ENCODE measurements at regions not wholly inside any gene's neighbourhood (a gene's known extent, or its start where the extent isn't known, plus 50 kb on each side); places are given as distances from the start of the nearest gene placed in this dataset.

DNA sequence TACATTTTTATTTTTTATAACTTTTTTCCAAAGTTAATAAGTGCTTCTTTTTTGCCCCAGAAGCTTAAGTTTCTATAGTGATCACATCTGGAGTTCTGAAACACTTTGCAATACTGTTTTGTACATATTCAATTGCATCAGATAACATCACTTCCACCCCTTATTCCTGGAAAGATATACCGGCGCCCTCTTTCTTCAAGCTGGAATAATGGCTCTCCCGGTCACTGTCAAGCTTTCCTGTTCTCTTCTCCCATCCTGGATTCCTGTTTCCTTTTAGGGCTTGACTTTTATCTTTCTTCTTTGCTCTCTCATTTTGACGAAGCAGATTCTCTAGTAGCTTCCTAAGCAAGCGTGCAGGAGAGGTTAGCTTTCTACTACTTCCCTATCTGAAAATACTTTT lies 1866.8 kb downstream of the MRPL39 start:
- Histone ChIP-seq H3K27ac (ENCODE audit: low read depth) (no peak overlapping the region), H3K36me3 (ENCODE audit: insufficient read depth) (no peaks in the 10 kb centered on the region), H3K27me3 (ENCODE audit: insufficient read depth) (no peaks in the 10 kb centered on the region), H2AFZ (no peak overlapping the region), H3K4me3 (no peak overlapping the region), H3K79me2 (replicated peaks; ENCODE audit: insufficient read depth) (no peaks in the 10 kb centered on the region), H3K9me2 (ENCODE audit: insufficient read depth) (no peaks in the 10 kb centered on the region), H4K20me1 (replicated peaks; ENCODE audit: insufficient read depth) (no peaks in the 10 kb centered on the region), H3K4me2 (no peak overlapping the region), H3K4me1 (ENCODE audit: insufficient read depth) (no peaks in the 10 kb centered on the region), H3F3A (replicated peaks; ENCODE audit: low read depth) (no peaks in the 10 kb centered on the region)
- peaks cover 12% of the 10 kb centered on the region; the same call in 2 of the 3 replicates for H3K36me3 Mint-ChIP-seq (ENCODE audit: low read depth)
- H3K9me3 Mint-ChIP-seq: peaks cover 63% of the 10 kb centered on the region
- H3K27me3 Mint-ChIP-seq (ENCODE audit: insufficient read depth, low read depth, poor library complexity): peaks cover 3% of the 10 kb centered on the region
- no peak for TF ChIP-seq JUNB (IDR thresholded peaks at IDR 0.05; ENCODE audit: unreplicated experiment)
- TF ChIP-seq, protein P1, sequence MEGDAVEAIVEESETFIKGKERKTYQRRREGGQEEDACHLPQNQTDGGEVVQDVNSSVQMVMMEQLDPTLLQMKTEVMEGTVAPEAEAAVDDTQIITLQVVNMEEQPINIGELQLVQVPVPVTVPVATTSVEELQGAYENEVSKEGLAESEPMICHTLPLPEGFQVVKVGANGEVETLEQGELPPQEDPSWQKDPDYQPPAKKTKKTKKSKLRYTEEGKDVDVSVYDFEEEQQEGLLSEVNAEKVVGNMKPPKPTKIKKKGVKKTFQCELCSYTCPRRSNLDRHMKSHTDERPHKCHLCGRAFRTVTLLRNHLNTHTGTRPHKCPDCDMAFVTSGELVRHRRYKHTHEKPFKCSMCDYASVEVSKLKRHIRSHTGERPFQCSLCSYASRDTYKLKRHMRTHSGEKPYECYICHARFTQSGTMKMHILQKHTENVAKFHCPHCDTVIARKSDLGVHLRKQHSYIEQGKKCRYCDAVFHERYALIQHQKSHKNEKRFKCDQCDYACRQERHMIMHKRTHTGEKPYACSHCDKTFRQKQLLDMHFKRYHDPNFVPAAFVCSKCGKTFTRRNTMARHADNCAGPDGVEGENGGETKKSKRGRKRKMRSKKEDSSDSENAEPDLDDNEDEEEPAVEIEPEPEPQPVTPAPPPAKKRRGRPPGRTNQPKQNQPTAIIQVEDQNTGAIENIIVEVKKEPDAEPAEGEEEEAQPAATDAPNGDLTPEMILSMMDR (conservative IDR thresholded peaks at IDR 0.05; ENCODE audit: low read depth in 2 of 2): peak; percentile 40 to 47
- ATAC-seq: peak; percentile 30; the same call in 1 of the 3 replicates
- H3K4me3 Mint-ChIP-seq: no peak overlapping the region
- peak; percentile 39 for DNase-seq (ENCODE audit: low spot score)
- no peaks in the 10 kb centered on the region for H3K4me1 Mint-ChIP-seq
- no peak overlapping the region for H3K27ac Mint-ChIP-seq

DNA sequence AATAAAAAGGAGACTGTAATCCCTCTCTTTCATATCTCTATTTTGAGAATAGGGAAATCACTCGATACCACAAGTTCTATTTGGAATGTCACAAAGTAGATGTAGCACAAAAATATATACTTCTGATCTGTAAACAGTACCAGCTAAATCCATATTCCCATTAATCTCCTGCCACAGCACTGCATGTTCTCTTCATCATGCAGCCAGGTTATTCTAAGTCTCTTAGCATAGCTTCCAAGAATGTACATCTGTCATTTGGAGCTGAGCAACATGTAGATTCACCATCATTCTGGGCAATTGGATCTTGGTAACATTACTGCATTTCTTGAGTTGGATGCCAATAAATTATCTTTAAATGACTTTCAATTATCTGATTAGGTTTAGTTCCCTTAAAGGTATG lies 1874.5 kb downstream of the MRPL39 start:
- peaks cover 48% of the 10 kb centered on the region for H3K9me3 Mint-ChIP-seq
- Histone ChIP-seq H3F3A (replicated peaks; ENCODE audit: low read depth) (no peaks in the 10 kb centered on the region), H3K27ac (ENCODE audit: low read depth) (no peak overlapping the region), H3K4me1 (ENCODE audit: insufficient read depth) (no peaks in the 10 kb centered on the region), H3K9me2 (ENCODE audit: insufficient read depth) (no peaks in the 10 kb centered on the region), H3K79me2 (replicated peaks; ENCODE audit: insufficient read depth) (no peaks in the 10 kb centered on the region), H3K4me2 (no peak overlapping the region), H4K20me1 (replicated peaks; ENCODE audit: insufficient read depth) (no peaks in the 10 kb centered on the region), H3K4me3 (no peak overlapping the region), H3K36me3 (ENCODE audit: insufficient read depth) (no peaks in the 10 kb centered on the region), H2AFZ (no peak overlapping the region), H3K27me3 (ENCODE audit: insufficient read depth) (no peaks in the 10 kb centered on the region)
- no peaks in the 10 kb centered on the region for H3K4me1 Mint-ChIP-seq
- no peak for ATAC-seq
- no peak overlapping the region for H3K4me3 Mint-ChIP-seq
- H3K27ac Mint-ChIP-seq: no peak overlapping the region
- no peaks in the 10 kb centered on the region for H3K36me3 Mint-ChIP-seq (ENCODE audit: low read depth)
- no peaks in the 10 kb centered on the region for H3K27me3 Mint-ChIP-seq (ENCODE audit: insufficient read depth, low read depth, poor library complexity)
- DNase-seq (ENCODE audit: low spot score): no peak
- TF ChIP-seq POLR2AphosphoS5 (IDR thresholded peaks at IDR 0.05; ENCODE audit: low read depth): no peak
- TF ChIP-seq, protein P2, sequence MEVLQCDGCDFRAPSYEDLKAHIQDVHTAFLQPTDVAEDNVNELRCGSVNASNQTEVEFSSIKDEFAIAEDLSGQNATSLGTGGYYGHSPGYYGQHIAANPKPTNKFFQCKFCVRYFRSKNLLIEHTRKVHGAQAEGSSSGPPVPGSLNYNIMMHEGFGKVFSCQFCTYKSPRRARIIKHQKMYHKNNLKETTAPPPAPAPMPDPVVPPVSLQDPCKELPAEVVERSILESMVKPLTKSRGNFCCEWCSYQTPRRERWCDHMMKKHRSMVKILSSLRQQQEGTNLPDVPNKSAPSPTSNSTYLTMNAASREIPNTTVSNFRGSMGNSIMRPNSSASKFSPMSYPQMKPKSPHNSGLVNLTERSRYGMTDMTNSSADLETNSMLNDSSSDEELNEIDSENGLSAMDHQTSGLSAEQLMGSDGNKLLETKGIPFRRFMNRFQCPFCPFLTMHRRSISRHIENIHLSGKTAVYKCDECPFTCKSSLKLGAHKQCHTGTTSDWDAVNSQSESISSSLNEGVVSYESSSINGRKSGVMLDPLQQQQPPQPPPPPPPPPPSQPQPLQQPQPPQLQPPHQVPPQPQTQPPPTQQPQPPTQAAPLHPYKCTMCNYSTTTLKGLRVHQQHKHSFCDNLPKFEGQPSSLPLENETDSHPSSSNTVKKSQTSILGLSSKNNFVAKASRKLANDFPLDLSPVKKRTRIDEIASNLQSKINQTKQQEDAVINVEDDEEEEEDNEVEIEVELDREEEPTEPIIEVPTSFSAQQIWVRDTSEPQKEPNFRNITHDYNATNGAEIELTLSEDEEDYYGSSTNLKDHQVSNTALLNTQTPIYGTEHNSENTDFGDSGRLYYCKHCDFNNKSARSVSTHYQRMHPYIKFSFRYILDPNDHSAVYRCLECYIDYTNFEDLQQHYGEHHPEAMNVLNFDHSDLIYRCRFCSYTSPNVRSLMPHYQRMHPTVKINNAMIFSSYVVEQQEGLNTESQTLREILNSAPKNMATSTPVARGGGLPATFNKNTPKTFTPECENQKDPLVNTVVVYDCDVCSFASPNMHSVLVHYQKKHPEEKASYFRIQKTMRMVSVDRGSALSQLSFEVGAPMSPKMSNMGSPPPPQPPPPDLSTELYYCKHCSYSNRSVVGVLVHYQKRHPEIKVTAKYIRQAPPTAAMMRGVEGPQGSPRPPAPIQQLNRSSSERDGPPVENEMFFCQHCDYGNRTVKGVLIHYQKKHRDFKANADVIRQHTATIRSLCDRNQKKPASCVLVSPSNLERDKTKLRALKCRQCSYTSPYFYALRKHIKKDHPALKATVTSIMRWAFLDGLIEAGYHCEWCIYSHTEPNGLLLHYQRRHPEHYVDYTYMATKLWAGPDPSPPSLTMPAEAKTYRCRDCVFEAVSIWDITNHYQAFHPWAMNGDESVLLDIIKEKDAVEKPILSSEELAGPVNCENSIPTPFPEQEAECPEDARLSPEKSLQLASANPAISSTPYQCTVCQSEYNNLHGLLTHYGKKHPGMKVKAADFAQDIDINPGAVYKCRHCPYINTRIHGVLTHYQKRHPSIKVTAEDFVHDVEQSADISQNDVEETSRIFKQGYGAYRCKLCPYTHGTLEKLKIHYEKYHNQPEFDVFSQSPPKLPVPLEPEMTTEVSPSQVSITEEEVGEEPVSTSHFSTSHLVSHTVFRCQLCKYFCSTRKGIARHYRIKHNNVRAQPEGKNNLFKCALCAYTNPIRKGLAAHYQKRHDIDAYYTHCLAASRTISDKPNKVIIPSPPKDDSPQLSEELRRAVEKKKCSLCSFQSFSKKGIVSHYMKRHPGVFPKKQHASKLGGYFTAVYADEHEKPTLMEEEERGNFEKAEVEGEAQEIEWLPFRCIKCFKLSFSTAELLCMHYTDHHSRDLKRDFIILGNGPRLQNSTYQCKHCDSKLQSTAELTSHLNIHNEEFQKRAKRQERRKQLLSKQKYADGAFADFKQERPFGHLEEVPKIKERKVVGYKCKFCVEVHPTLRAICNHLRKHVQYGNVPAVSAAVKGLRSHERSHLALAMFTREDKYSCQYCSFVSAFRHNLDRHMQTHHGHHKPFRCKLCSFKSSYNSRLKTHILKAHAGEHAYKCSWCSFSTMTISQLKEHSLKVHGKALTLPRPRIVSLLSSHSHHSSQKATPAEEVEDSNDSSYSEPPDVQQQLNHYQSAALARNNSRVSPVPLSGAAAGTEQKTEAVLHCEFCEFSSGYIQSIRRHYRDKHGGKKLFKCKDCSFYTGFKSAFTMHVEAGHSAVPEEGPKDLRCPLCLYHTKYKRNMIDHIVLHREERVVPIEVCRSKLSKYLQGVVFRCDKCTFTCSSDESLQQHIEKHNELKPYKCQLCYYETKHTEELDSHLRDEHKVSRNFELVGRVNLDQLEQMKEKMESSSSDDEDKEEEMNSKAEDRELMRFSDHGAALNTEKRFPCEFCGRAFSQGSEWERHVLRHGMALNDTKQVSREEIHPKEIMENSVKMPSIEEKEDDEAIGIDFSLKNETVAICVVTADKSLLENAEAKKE (CRISPR knock-in tag; IDR thresholded peaks at IDR 0.05): no peak
- TF ChIP-seq CREB1 (CRISPR knock-in tag; IDR thresholded peaks at IDR 0.05; ENCODE audit: low read depth): no peak
- no peak for TF ChIP-seq JUNB (IDR thresholded peaks at IDR 0.05; ENCODE audit: unreplicated experiment)
- TF ChIP-seq, protein P3, sequence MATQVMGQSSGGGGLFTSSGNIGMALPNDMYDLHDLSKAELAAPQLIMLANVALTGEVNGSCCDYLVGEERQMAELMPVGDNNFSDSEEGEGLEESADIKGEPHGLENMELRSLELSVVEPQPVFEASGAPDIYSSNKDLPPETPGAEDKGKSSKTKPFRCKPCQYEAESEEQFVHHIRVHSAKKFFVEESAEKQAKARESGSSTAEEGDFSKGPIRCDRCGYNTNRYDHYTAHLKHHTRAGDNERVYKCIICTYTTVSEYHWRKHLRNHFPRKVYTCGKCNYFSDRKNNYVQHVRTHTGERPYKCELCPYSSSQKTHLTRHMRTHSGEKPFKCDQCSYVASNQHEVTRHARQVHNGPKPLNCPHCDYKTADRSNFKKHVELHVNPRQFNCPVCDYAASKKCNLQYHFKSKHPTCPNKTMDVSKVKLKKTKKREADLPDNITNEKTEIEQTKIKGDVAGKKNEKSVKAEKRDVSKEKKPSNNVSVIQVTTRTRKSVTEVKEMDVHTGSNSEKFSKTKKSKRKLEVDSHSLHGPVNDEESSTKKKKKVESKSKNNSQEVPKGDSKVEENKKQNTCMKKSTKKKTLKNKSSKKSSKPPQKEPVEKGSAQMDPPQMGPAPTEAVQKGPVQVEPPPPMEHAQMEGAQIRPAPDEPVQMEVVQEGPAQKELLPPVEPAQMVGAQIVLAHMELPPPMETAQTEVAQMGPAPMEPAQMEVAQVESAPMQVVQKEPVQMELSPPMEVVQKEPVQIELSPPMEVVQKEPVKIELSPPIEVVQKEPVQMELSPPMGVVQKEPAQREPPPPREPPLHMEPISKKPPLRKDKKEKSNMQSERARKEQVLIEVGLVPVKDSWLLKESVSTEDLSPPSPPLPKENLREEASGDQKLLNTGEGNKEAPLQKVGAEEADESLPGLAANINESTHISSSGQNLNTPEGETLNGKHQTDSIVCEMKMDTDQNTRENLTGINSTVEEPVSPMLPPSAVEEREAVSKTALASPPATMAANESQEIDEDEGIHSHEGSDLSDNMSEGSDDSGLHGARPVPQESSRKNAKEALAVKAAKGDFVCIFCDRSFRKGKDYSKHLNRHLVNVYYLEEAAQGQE (IDR thresholded peaks at IDR 0.05; ENCODE audit: unreplicated experiment): no peak
- TF ChIP-seq, protein P4, sequence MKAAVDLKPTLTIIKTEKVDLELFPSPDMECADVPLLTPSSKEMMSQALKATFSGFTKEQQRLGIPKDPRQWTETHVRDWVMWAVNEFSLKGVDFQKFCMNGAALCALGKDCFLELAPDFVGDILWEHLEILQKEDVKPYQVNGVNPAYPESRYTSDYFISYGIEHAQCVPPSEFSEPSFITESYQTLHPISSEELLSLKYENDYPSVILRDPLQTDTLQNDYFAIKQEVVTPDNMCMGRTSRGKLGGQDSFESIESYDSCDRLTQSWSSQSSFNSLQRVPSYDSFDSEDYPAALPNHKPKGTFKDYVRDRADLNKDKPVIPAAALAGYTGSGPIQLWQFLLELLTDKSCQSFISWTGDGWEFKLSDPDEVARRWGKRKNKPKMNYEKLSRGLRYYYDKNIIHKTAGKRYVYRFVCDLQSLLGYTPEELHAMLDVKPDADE (IDR thresholded peaks at IDR 0.05): no peak
- no peak for TF ChIP-seq ZNF114 (CRISPR knock-in tag; IDR thresholded peaks at IDR 0.05)
- TF ChIP-seq NANOG (IDR thresholded peaks at IDR 0.05; ENCODE audit: borderline replicate concordance): no peak
- no peak for TF ChIP-seq EZH2phosphoT487 (IDR thresholded peaks at IDR 0.05; ENCODE audit: unreplicated experiment)

Data from GM23338 (cell line).